ENCODE measurements at regions not wholly inside any gene's neighbourhood (a gene's known extent, or its start where the extent isn't known, plus 50 kb on each side); places are given as distances from the start of the nearest gene placed in this dataset.
A peak's percentile ranks its signal among the peaks of the same experiment; 100 is the strongest.

GRCh38 chr16:79726902-79727301 is 126.4 kb upstream of the MAF start:
- DNase-seq = no peak

- no peak for DNase-seq
Measured at GRCh38 chr16:79725051-79725450, 124.5 kb upstream of the MAF start.

GRCh38 chr16:79723583-79724168 is 123.1 kb upstream of the MAF start:
- no peak for DNase-seq

- no peak for DNase-seq
Measured at GRCh38 chr16:79721270-79721669, 120.7 kb upstream of the MAF start.

DNA sequence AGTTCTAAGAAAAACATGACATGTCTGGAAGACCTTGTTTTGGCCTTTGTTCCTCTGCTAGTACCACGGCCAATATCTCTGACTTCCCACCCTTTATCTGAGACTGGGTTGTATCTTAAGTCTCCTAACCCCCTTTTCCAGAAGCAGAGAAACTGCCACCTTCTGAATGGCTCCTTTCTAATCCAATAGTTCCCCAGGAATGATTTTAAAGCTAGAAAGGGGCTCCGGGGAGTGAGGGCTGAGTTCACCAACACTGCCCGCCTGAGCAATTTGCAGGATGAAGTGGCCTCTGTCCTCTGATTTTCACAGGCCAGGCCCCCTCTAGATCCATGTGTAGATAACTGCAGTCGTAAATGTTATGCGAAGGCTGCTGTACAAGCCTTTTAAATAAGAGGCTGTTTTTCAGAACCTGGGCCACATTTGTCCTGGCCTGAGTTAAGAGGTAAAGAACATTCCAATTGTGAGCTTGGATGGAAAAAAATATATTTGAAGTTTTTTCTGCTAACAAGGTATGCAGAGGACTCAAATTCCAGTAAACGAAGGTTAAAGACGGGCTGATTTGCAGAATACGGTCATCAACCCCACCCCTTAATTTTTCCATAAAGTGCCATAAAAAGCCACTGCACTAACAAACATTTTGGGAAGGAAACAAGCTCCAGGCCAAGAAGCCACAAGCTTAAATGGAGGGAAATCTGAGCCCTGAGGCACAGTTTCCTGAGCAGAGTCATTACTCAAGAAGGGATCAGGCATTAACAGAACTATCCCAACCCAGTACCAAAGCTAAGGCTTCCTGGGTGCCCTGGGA is 117.0 kb upstream of the MAF start:
- no peak for DNase-seq

GRCh38 chr16:79716645-79717332 is 116.3 kb upstream of the MAF start:
- DNase-seq = no peak

GRCh38 chr16:79715061-79715460 is 114.5 kb upstream of the MAF start:
- DNase-seq = no peak

GRCh38 chr16:79714440-79714839 is 113.9 kb upstream of the MAF start:
- DNase-seq = no peak

DNA sequence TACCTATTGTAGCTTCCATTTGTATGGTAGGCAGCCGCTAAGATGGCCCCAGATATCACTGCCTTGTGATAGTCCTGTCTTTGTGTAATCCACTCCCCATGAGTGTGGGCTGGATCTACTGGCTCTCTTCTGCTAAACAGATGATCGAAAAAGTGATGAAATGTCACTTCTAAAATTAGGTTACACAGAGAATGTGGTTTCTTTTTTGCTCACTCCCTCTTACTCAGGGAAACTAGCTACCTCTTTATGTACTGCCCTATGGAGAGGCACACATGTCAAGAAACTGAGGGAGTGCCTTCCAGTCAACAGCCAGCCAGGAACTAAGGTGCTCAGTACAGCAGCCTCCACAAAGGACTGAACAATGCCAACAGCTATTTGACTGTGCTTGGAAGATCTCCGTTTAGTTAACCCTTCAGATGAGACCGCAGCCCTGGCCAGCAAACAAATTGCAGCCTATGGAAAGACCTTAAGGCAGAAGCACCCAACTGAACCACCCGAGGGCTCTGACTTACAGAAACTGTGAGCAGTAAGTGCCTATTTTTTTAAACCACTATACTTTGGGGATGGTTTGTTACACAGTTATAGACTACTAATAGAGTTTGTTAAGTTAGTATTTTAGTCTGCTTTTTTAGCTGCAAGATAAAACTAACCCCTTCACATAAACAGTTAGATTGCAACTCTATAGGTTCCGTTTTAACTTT is 113.2 kb upstream of the MAF start:
- no peak for DNase-seq

DNA sequence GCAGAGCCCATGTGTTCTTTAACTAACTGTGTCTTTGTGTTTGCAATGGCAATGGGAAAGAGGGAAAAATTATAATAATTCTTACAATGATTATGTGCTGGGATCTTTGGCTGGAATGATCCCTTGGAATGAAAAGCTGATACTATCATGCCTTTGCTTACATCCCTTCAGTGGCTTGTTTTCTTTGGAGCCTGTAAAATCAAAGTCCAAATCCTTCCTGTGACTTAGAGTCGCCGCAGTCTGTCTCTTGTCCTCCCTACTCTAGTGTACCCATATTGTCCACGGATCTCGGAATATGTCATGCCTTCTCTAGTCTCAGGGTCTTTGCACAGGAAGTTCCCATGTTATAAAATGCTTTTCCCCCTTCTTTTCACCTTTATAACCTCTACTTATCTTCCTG is 111.7 kb upstream of the MAF start:
- DNase-seq = no peak

- no peak for DNase-seq
Measured at GRCh38 chr16:79707876-79708275, 107.3 kb upstream of the MAF start.

DNA sequence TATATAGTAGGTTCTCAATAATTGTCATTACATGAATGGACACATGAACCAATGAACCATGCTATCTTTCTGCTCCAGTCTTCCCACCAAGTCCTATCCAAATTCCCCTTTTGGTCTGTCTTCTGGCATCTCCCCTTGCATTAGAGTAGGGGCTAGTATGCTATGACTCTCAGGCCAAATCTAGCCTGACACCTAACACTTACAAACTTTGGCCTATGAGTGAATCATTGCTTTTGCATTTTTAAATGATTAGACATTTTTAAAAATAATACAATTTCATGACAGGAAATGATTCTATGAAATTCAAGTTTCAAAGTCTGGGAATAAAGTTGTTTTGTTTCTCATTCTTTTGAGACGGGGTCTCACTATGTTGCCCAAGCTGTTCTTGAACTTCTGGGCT is 102.5 kb upstream of the MAF start:
- DNase-seq = no peak

- DNase-seq = no peak
Measured at GRCh38 chr16:79698341-79698753, 97.8 kb upstream of the MAF start.

GRCh38 chr16:79697562-79698112 is 97.1 kb upstream of the MAF start:
- no peak for DNase-seq

DNA sequence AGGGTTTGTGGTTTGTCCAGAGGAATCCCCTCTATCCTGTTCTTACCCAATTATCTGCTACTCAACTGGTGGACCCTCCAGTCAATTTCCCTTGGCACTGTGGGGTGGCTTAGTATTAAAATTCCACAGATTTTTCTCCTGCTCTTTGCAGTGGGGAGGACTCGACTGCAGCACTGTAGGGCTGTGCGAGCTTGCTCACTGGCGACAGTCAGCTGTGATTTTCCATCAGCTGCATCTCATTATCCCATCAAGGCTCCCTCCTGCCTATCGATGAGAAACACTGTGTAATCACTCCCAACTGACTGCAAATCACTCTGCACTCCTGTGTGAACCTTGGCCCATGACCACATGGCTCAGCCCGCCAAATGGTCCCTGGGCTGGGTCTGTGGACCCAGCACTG is 90.5 kb upstream of the MAF start:
- DNase-seq = no peak

GRCh38 chr16:79690159-79690558 is 89.6 kb upstream of the MAF start:
- no peak for DNase-seq

GRCh38 chr16:79687249-79688130 is 87.0 kb upstream of the MAF start:
- no peak for DNase-seq

GRCh38 chr16:79685871-79686270 is 85.3 kb upstream of the MAF start:
- DNase-seq = no peak

DNA sequence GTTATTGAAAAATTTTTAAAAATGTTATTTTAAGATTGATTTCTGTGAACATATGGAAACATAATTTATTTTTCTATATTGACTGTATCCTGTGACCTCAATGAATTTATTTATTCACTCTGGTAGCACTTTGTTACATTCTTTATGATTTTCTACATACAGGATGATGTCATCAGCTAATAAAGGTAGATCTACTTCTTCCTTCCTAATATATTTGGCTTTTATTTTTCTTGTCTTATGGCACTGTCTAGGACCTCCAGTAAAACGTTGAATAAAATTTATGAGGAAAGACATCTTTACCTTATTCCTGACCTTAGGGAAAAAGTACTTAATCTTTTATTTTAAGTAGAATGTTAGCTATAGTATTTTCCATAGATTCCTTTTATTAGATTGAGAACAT is 78.8 kb upstream of the MAF start:
- no peak for DNase-seq

GRCh38 chr16:79677799-79678530 is 77.4 kb upstream of the MAF start:
- peak; percentile 36 for DNase-seq

DNA sequence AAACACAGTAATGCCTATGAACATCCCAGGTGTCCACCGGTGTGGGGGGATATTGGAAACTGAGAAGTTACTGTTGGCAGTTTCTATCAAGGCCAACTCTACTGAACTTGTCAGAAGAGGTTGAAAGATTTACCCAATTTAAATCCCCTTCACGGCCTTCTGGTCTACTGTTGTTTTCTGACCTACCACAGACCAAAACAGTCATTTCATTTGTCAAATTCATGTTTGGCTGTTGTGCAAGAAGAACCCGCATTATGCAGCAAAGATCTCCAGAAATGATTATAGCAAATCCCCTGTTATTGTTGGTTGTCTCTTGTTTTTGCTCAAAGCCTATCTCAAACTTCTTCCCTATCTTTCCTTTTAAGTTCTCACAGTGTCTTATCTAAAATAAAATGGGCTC is 73.1 kb upstream of the MAF start:
- DNase-seq = no peak

DNA sequence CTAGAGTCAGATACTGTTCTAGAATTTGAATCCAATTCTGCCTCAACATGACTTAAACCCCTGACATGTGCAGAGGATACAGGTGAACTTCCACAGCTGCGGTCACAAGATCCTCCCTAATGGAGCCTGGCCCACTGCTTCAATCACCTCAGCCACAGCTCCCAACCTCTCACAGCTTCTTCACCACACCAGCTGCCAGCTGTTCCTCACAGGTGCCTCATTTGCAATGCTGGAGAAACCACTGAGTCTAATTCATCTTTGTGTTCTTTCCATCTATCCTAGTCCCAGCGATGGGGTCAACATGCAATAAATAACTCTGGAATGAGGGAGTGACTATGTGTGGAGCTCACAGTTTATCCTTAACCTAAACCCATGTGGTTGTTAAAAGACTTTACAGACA is 72.0 kb upstream of the MAF start:
- DNase-seq = no peak
